Fibroblast of villous mesenchyme (primary cell): ENCODE measurements at regions not wholly inside any gene's neighbourhood (a gene's known extent, or its start where the extent isn't known, plus 50 kb on each side); places are given as distances from the start of the nearest gene placed in this dataset.

ENCODE experiments used
- DNase-seq: peaks from one replicate; pipeline ENCODE4 v3.0.0-alpha.2; 2010; ENCODE audit warnings: low read depth
- H3K4me3 ChIP-seq: 2 replicates; pipeline ENCODE4 v1.5.1; 2011; ENCODE audit warnings: low read depth, mild to moderate bottlenecking, low read length
- TF ChIP-seq, protein P1 (sequence below): IDR thresholded peaks from 2 replicates; pipeline ENCODE4 v1.5.1; 2012; ENCODE audit warnings: low read depth, mild to moderate bottlenecking, low read length; ENCODE audit not compliant: insufficient read depth

GRCh38 chr5:62046191-62046590 lies 259.8 kb upstream of the KIF2A start:
- TF ChIP-seq, protein P1, sequence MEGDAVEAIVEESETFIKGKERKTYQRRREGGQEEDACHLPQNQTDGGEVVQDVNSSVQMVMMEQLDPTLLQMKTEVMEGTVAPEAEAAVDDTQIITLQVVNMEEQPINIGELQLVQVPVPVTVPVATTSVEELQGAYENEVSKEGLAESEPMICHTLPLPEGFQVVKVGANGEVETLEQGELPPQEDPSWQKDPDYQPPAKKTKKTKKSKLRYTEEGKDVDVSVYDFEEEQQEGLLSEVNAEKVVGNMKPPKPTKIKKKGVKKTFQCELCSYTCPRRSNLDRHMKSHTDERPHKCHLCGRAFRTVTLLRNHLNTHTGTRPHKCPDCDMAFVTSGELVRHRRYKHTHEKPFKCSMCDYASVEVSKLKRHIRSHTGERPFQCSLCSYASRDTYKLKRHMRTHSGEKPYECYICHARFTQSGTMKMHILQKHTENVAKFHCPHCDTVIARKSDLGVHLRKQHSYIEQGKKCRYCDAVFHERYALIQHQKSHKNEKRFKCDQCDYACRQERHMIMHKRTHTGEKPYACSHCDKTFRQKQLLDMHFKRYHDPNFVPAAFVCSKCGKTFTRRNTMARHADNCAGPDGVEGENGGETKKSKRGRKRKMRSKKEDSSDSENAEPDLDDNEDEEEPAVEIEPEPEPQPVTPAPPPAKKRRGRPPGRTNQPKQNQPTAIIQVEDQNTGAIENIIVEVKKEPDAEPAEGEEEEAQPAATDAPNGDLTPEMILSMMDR, result no peak
- no peak overlapping the region for H3K4me3 ChIP-seq
- DNase-seq, result no peak

DNA sequence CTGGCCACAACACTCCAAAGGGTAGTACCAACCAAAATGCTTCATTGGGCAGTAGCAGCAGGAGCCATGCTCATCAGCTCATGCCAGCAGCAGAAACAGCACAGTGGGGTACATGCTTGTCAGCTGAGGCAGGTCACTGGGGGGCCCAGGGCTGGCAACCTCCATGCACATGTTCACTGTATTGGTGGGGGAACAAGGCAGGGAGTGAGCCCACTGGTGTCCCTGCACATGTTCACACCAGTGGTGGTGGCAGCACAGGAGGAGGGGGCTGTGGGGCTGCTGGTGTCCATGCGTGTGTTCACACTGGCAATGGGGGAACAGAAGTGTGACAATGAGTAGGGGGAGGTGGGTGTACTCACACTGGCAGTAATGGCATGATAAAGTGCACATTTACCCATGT lies 254.3 kb upstream of the KIF2A start:
- TF ChIP-seq, protein P1, result no peak
- no peak overlapping the region for H3K4me3 ChIP-seq
- no peak for DNase-seq

DNA sequence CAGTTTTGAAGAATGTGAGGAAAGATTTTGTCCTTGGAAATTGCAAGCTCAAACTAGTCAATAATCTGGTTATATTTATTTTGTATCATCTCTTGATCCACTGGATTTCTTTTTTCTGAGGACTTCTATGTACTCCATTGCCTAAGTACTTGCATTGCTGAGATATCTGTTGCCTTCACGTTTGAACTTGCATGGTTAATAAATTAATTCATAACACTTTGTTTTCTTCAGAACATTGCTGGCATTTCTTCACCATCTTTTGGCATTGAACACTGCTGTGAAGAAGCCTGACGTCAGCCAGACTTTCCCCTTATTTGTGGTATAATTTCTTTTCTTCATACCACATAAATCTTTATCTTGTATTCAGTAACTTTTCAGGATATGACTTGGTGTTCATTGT lies 246.0 kb upstream of the KIF2A start:
- no peak overlapping the region for H3K4me3 ChIP-seq
- DNase-seq, result no peak
- TF ChIP-seq, protein P1, result no peak

GRCh38 chr5:62065050-62065449 lies 241.0 kb upstream of the KIF2A start:
- DNase-seq, result no peak
- TF ChIP-seq, protein P1, result no peak
- H3K4me3 ChIP-seq, result no peak overlapping the region

DNA sequence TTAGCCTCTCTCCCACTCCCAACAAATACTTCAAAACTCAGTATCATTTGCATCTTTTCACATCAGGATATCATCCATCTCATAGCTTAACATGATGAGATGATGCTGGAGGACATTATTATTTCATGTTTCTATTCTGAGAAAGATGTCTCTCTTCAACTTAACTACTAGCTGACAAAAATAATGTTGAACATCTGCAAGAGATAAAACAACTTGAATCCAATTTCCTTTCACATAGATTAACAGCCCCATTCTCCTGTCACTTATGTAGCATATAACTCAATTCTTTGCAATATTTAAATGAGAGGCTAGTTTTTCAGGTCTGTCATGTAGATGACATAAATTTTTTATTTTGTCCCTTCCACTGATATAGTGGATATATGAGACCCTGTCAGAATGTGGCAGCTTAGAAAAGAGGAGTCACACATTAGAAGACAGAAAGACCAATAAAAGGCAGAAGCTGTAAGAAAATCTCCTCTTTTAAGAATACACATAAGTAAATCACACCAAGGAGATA lies 239.2 kb upstream of the KIF2A start:
- TF ChIP-seq, protein P1, result no peak
- DNase-seq, result no peak
- H3K4me3 ChIP-seq, result no peak overlapping the region

GRCh38 chr5:62068554-62068953 lies 237.5 kb upstream of the KIF2A start:
- TF ChIP-seq, protein P1, result no peak
- H3K4me3 ChIP-seq, result no peak overlapping the region
- no peak for DNase-seq

- no peak for DNase-seq
- no peak overlapping the region for H3K4me3 ChIP-seq
- TF ChIP-seq, protein P1, result no peak
Observed at GRCh38 chr5:62077387-62077786, 228.6 kb upstream of the KIF2A start.
